GM12874 (cell line): ENCODE measurements at regions not wholly inside any gene's neighbourhood (a gene's known extent, or its start where the extent isn't known, plus 50 kb on each side); places are given as distances from the start of the nearest gene placed in this dataset.

Experiments used
- CTCF ChIP-seq: IDR thresholded peaks from 2 replicates; pipeline ENCODE4 v1.5.1; 2011; ENCODE audit warnings: low read depth, mild to moderate bottlenecking, control low read depth, low read length, moderate library complexity; ENCODE audit not compliant: insufficient read depth

- TF ChIP-seq CTCF: no peak
Measured at GRCh38 chr13:24012648-24013047, 115.3 kb upstream of the C1QTNF9B start.

GRCh38 chr13:24013189-24013588 lies 115.9 kb upstream of the C1QTNF9B start:
- no peak for TF ChIP-seq CTCF

GRCh38 chr13:24016046-24016445 lies 118.7 kb upstream of the C1QTNF9B start:
- no peak for TF ChIP-seq CTCF

GRCh38 chr13:24022568-24022967 lies 125.3 kb upstream of the C1QTNF9B start:
- TF ChIP-seq CTCF: no peak

- TF ChIP-seq CTCF: no peak
Measured at GRCh38 chr13:24023073-24023472, 125.8 kb upstream of the C1QTNF9B start.

GRCh38 chr13:24027494-24027893 lies 130.2 kb upstream of the C1QTNF9B start:
- TF ChIP-seq CTCF: no peak

- TF ChIP-seq CTCF: no peak
Measured at GRCh38 chr13:24032252-24032651, 128.3 kb upstream of the SPATA13 start.

GRCh38 chr13:24032674-24033073 lies 127.8 kb upstream of the SPATA13 start:
- TF ChIP-seq CTCF: no peak
